ENCODE measurements at regions not wholly inside any gene's neighbourhood (a gene's known extent, or its start where the extent isn't known, plus 50 kb on each side); places are given as distances from the start of the nearest gene placed in this dataset.

GRCh38 chr2:122993592-122993991, 1031.5 kb upstream of the CNTNAP5 start:
- TF ChIP-seq CTCF (IDR thresholded peaks at IDR 0.05) = no peak
- no peak for TF ChIP-seq POLR2A (IDR thresholded peaks at IDR 0.05)

All from Peyer's patch (tissue), 4 donors.